HG03135 (cell line): ENCODE measurements at regions not wholly inside any gene's neighbourhood (a gene's known extent, or its start where the extent isn't known, plus 50 kb on each side); places are given as distances from the start of the nearest gene placed in this dataset.
"Not testable (repeated sequence)": the region's sequence is repeated elsewhere in the genome, so short reads cannot be mapped to it uniquely, and the experiment has no call there.

Experiments used
- ATAC-seq: cut with Tn5 transposase; IDR thresholded peaks from one replicate; pipeline ENCODE4 v1.9.1; 2021; ENCODE audit warnings: mild to moderate bottlenecking, moderate library complexity; ENCODE audit not compliant: unreplicated experiment

DNA sequence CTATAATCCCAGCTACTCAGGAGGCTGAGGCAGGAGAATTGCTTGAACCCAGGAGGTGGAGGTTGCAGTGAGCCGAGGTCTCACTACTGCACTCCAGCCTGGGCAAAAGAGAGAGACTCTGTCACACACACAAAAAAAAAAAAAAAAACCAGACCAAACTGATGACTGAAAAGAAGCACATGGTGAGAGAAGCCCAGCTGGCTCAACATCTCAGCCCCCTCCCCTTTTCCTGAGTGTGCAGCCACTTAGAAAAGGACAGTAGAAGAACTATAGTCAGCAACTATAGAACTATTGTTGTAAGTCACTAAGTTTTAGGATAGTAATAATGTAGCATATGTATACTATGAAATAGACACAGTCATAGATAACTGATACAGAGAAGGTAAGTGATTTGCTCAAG, 87.2 kb upstream of the RALGPS2 start:
- no peak for ATAC-seq

- ATAC-seq = no peak
These were observed 85.7 kb upstream of the RALGPS2 start for GRCh38 chr1:178639326-178639725.

GRCh38 chr1:178642282-178642681, 82.8 kb upstream of the RALGPS2 start:
- ATAC-seq = no peak

DNA sequence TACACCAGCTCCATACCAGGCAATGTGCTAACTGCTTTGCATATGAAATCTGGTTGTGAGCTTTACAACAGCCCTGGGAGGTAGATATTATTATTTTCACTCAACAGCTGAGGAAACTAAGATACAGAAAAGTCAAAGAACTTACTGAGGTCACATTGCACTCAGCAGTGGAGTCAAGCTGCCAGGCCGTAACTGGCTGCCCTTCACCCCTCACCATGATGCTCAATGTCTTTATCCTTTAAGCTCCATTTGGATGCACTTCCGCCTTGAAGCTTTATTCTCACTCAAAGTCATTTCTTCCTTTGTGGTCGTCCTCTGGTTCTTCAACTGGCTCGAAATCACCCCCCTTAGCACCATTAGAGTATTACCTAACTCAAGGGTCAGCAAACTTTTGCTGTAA, 81.7 kb upstream of the RALGPS2 start:
- ATAC-seq = no peak

DNA sequence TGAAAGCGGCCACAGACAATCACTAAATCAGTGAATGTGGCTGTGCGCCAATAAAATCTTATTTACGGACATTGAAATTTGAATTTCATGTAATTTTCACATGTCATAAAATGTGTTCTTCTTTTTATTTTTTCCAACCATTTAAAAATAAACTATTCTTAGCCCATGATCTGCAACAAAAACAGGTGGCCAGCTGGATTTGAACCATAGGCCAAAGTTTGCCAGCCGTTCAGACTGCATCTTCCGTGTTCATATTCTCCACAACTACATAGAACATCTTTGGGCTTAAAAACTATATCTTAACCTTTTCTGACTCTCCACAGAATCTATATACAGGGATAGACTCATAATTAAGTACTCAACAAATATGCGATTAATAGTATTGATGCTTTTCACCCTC, 81.2 kb upstream of the RALGPS2 start:
- no peak for ATAC-seq

- no peak for ATAC-seq
These were observed 80.5 kb upstream of the RALGPS2 start for GRCh38 chr1:178644308-178645120.

DNA sequence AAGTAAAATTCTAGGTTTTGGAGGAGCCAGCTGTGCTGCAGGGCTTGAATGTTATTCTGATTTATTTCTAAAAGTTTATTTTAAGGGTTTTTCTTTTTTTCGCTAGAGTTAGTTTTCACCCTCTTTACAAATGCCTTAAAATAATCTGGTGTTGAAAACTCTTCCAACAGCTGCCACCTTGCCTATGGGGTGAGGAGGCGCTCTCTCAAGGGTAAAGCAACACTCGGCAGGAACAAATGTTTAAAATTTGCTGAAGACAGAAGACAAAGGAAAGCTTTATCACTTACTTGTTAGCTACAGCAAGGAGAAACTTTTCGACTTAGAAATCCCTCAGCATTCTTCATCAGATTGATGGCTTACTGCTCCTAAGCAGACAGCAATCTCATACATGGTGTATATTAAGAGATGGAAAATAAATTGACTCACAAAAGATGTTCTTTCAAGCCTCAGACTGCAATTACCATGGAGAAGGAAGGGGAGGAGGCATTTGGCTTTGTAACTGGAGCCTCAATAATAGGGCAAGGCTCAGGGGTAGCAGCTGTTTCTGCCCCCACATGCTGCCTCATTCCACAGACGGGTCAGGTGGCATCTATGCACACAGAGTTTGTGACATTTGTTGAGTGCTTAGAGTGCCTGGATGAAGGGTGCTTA, 79.8 kb upstream of the RALGPS2 start:
- no peak for ATAC-seq

- ATAC-seq = no peak
These were observed 79.2 kb upstream of the RALGPS2 start for GRCh38 chr1:178645808-178646200.

DNA sequence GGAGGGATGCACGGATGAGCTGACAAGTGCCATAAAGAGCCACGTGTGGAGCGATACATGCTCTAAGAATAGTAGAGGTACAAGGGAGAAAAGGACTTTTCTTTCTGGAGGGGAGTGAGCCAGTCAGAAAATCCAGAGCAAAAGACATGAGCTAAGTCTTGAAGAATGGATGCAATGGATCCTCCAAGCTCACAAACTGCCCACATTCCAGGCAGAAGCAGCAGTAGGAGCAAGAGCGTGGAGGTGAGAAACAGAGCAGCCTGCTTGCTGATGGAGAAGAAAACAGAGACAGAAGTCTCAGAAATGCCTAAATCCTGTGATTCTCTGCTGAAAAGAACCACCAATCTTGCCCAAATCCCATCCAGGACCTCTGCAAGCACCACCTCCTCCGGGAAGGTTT, 78.2 kb upstream of the RALGPS2 start:
- no peak for ATAC-seq

GRCh38 chr1:178648151-178648550, 76.9 kb upstream of the RALGPS2 start:
- ATAC-seq = no peak

- no peak for ATAC-seq
These were observed 75.3 kb upstream of the RALGPS2 start for GRCh38 chr1:178649582-178650350.

DNA sequence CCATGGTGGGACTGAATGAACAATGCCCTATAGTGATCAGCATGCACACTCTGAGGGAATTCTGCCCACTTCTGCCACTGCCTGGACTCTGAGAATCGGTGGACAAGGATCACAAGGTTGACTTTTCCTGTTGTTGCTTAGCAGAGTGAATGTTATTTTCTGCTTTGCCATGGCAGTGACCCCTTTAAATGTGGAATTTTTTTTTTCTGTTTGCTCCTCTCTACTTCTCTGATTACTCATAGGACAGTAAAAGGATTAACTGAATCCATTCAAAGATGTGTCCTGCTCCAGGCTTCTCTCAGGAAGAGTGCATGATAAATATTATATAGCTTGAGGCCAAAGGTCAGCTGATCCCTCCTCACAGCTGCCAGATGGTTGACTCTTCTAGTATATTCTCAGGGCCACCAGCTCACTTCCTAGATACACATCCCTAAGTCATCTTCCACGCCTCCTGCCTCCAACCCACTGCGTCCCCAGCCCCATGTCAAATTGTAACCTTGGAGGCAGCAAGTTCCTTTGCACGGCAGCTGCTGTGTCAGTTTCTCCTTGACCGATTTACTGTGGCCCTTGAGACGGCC, 74.0 kb upstream of the RALGPS2 start:
- ATAC-seq = no peak

DNA sequence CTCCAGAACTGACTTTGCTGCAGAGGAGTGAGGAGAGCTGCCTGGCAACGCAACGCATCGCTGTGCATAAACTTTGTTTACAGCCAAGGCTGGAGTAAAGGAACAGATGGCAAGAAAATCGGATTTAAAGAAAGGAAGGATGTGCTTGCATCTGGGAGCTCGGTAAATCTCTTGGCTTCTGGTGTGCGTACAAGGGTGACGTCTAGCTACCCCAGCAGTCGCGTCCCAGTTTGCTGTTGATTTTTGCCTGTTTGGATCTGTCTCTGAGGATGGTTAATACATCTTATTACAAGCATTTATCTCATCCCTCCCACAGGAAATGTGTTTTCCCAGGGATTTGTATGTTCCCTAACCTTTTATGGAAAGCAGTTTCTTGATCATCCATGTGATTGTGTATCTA, 73.3 kb upstream of the RALGPS2 start:
- ATAC-seq = no peak

DNA sequence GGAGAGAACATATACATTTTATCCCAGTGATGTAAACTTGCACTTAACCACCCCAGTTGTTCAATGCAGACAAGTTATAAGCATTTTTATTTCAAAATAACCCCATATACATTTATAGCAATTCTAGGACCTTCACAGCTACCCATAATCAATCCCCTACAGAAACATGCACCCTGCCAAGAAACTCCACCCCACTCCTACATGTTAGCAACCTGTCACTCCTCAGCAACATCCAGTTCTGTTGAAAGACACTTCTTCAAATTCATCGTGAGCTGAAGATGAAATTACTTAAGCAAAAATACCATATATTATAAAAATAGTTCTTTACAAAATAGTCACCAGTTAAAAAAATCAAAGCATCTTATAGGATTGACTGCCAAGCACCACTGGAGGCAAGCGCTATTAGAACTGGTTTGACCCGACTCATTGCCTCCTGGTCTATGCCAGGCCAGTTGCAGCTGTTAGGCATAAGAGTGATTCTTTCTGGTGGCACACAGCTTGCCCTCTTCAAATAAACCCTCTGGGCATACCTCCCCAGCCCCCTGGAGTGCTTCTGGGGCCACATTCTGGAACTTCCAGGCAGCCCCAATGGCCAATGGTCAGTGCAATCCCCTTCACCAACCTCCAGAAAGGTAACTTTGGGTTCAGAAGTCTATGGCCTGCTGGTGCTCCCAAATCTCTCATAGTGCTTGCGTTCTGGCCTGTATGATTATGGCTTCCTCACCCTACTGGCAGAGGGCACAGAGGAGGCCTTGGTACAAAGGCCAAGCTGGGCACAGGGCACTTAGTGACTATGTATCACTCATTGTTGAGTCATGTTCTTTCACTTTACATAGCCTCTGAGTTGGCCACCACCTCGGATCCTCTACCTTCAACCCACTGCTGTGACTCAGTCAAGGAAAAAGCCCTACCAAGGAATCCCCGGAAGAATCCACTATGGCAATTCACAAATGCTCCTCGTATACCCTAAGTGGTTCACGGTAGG, 72.2 kb upstream of the RALGPS2 start:
- no peak for ATAC-seq

DNA sequence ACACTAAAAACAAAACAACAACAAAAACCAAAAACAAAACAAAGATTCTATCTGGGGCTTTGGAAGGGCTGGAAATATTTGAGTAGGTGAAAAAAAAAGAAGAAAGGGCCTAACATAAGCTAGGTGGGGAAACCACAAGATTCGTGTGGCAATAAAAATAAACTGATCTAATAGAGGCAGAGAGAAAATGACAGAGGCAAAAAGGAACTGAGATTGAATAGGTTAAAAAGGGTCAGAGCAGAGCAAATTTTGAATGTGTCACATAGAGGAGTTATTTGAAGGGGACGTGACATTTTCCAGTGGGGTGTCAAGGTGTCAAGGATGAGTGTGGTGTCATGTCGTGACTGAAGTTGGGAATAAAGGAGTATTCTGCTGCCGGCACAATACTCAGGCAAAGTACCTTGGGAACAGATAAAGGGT, 65.2 kb upstream of the RALGPS2 start:
- ATAC-seq = peak; percentile 60

DNA sequence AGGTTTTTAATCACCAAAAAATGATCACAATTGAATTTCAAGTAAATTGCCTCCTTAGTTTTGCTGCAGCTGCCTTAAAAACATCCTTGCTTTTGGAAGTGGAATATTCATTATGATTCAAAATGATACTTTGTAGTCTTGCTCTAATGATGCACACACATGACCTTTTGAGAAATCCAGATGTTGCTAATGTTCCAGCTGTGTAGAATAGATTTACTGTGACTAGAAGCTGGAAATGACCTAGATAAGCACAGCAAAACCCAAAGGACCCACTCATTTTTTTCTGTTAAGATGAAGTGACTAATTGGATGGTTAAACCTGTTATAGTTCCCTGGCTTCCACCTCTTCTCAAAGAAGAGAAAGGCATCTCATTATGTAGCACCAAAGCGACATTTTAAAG, 64.6 kb upstream of the RALGPS2 start:
- ATAC-seq = no peak

GRCh38 chr1:178664278-178664677, 60.8 kb upstream of the RALGPS2 start:
- ATAC-seq = peak; percentile 67

- ATAC-seq = no peak
These were observed 59.5 kb upstream of the RALGPS2 start for GRCh38 chr1:178665579-178665978.

DNA sequence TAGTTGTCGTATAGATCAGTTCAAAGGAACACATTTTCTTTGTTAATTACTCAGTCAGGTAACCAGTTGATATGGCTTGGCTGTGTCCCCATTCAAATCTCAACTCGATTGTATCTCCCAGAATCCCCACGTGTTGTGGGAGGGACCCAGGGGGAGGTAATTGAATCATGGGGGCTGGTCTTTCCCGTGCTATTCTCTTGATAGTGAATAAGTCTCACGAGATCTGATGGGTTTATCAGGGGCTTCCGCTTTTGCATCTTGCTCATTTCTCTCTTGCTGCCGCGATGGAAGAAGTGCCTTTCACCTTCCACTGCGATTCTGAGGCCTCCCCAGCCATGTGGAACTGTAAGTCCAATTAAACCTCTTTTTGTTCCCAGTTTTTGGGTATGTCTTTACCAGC, 58.2 kb upstream of the RALGPS2 start:
- ATAC-seq = not testable (repeated sequence)

DNA sequence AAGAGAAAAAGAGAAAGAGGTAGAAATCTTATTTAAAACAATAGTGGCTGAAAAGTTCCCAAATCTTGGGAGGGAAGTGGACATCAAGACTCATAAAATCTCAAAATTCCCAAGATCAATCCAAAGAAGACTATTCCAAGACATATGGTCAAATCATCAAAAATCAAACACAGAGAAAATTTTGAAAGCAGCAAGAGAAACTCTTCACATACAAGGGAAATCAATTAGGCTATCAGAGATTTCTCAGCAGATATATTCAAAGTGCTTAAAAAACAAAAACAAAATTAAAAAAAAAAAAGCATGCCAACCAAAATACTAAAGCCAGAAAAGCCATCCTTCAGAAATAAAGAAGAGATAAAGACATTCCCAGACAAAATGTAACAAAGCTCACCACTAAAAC, 52.6 kb upstream of the RALGPS2 start:
- no peak for ATAC-seq
